IMR-90 (cell line): ENCODE measurements at regions not wholly inside any gene's neighbourhood (a gene's known extent, or its start where the extent isn't known, plus 50 kb on each side); places are given as distances from the start of the nearest gene placed in this dataset.

ENCODE experiments used
- ATAC-seq: fragments of 200-7000 bp; cut with Tn5 transposase; 2 replicates; pipeline ENCODE4 v1.9.1; 2020; ENCODE audit warnings: low read depth, mild to moderate bottlenecking, moderate library complexity
- BruUV-seq: library from RNA; stranded (reverse); fragments of 400-500 nt; replicated peaks from 2 replicates; lab custom pipeline; 2021; lab: Mats Ljungman, UMichigan
- CTCF ChIA-PET: fragments of 300-600 bp; formaldehyde crosslinking; extraction: SDS; loops from one replicate; lab custom pipeline; 2021; ENCODE audit warnings: antibody characterized with exemption; lab: Yijun Ruan, JAX
- POLR2A ChIA-PET: fragments of 300-600 bp; sonication (Branson Sonifier 250); formaldehyde crosslinking; loops from one replicate; lab custom pipeline; 2022; ENCODE audit warnings: antibody characterized with exemption; ENCODE audit not compliant: unreplicated experiment; lab: Charles Lee
- DNase-seq: peaks from one replicate; pipeline ENCODE4 v3.0.0; 2013
- H2AFZ ChIP-seq: replicated peaks from 2 replicates; pipeline ENCODE3; 2013; ENCODE audit warnings: low read length, mild to moderate bottlenecking; ENCODE audit not compliant: poor library complexity
- H2AK5ac ChIP-seq: 2 replicates; pipeline ENCODE4 v1.6.1; 2013; ENCODE audit warnings: low read depth, low read length, inconsistent platforms
- H2AK9ac ChIP-seq: replicated peaks from 2 replicates; pipeline ENCODE3; 2013; ENCODE audit warnings: mild to moderate bottlenecking, low read depth, low read length, moderate library complexity; ENCODE audit not compliant: poor library complexity
- H2BK120ac ChIP-seq: 2 replicates; pipeline ENCODE4 v1.6.1; 2013; ENCODE audit warnings: low read depth, low read length, inconsistent platforms
- H2BK15ac ChIP-seq: 3 replicates; pipeline ENCODE4 v1.6.1; 2013; ENCODE audit warnings: low read depth, low read length, inconsistent platforms
- H2BK20ac ChIP-seq: 2 replicates; pipeline ENCODE4 v1.6.1; 2013; ENCODE audit warnings: low read depth, mild to moderate bottlenecking, inconsistent platforms, low read length, moderate library complexity
- H2BK5ac ChIP-seq: 2 replicates; pipeline ENCODE4 v1.6.1; 2013; ENCODE audit warnings: mild to moderate bottlenecking, low read depth, low read length, inconsistent platforms; ENCODE audit not compliant: poor library complexity, severe bottlenecking
- H3K14ac ChIP-seq: replicated peaks from 2 replicates; pipeline ENCODE4 v1.6.1; 2013; ENCODE audit warnings: low read depth, low read length, inconsistent platforms
- H3K18ac ChIP-seq: 2 replicates; pipeline ENCODE4 v1.6.1; 2013; ENCODE audit warnings: low read depth, low read length, control low read depth
- H3K23ac ChIP-seq: 2 replicates; pipeline ENCODE4 v1.6.1; 2013; ENCODE audit warnings: low read depth, low read length, inconsistent platforms
- H3K27ac ChIP-seq: 2 replicates; pipeline ENCODE4 v1.5.1; 2013; ENCODE audit warnings: mild to moderate bottlenecking, control low read depth, low read length; ENCODE audit not compliant: insufficient read depth
- H3K27me3 ChIP-seq: 2 replicates; pipeline ENCODE4 v1.6.1; 2013; ENCODE audit warnings: low read length; ENCODE audit not compliant: control insufficient read depth, insufficient read depth
- H3K36me3 ChIP-seq: 2 replicates; pipeline ENCODE4 v1.6.1; 2013; ENCODE audit warnings: low read length, mixed read lengths; ENCODE audit not compliant: control insufficient read depth, insufficient read depth
- H3K4ac ChIP-seq: 2 replicates; pipeline ENCODE4 v1.6.1; 2013; ENCODE audit warnings: low read depth, low read length, inconsistent platforms
- H3K4me1 ChIP-seq: 2 replicates; pipeline ENCODE4 v1.6.1; 2013; ENCODE audit warnings: low read length, mixed read lengths; ENCODE audit not compliant: control insufficient read depth, insufficient read depth
- H3K4me2 ChIP-seq: 2 replicates; pipeline ENCODE4 v1.6.1; 2013; ENCODE audit warnings: low read depth, mild to moderate bottlenecking, control low read depth, low read length, moderate library complexity
- H3K4me3 ChIP-seq: 2 replicates; pipeline ENCODE4 v1.5.1; 2013; ENCODE audit warnings: low read depth, mild to moderate bottlenecking, control low read depth, low read length, moderate library complexity; ENCODE audit not compliant: insufficient read depth
- H3K56ac ChIP-seq: 2 replicates; pipeline ENCODE4 v1.6.1; 2013; ENCODE audit warnings: low read length, inconsistent platforms; ENCODE audit not compliant: insufficient read depth; ENCODE audit errors: extremely low read depth
- H3K79me1 ChIP-seq, 2 experiments: 2 replicates each; pipeline ENCODE4 v1.6.1; 2013; ENCODE audit warnings: low read length in 2 of 2, inconsistent platforms in 1 of 2, low read depth in 1 of 2
- H3K9ac ChIP-seq: 2 replicates; pipeline ENCODE4 v1.6.1; 2013; ENCODE audit warnings: low read depth, low read length, control low read depth
- H3K9me1 ChIP-seq: 2 replicates; pipeline ENCODE4 v1.6.1; 2013; ENCODE audit warnings: low read length, inconsistent platforms; ENCODE audit not compliant: insufficient read depth
- H3K9me3 ChIP-seq: 2 replicates; pipeline ENCODE4 v1.6.1; 2013; ENCODE audit warnings: low read length; ENCODE audit not compliant: control insufficient read depth, insufficient read depth
- H4K20me1 ChIP-seq: 2 replicates; pipeline ENCODE4 v1.6.1; 2013; ENCODE audit warnings: low read length, inconsistent platforms; ENCODE audit not compliant: insufficient read depth
- H4K5ac ChIP-seq: 2 replicates; pipeline ENCODE4 v1.6.1; 2013; ENCODE audit warnings: mild to moderate bottlenecking, low read depth, low read length, control low read depth
- H4K8ac ChIP-seq, 2 experiments: 2 replicates each; pipeline ENCODE4 v1.6.1; 2013; ENCODE audit warnings: low read depth in 2 of 2, low read length in 2 of 2, control low read depth in 1 of 2, inconsistent platforms in 1 of 2
- H4K91ac ChIP-seq: 2 replicates; pipeline ENCODE4 v1.6.1; 2013; ENCODE audit warnings: low read depth, low read length, inconsistent platforms; ENCODE audit not compliant: insufficient read depth
- BHLHE40 ChIP-seq: fragments of 150-350 bp; IDR thresholded peaks from 2 replicates; pipeline ENCODE4 v1.6.1; 2016; ENCODE audit warnings: mild to moderate bottlenecking, low read depth, low read length
- CEBPB ChIP-seq: IDR thresholded peaks from 2 replicates; pipeline ENCODE4 v1.6.1; 2012; ENCODE audit warnings: low read depth, low read length, improper control_type of control experiment
- CHD1 ChIP-seq: IDR thresholded peaks from 2 replicates; pipeline ENCODE4 v1.6.1; 2012; ENCODE audit warnings: low read depth, low read length, improper control_type of control experiment
- CTCF ChIP-seq: conservative IDR thresholded peaks from 2 replicates; pipeline ENCODE4 v1.5.1; 2012; ENCODE audit warnings: mild to moderate bottlenecking, low read depth, low read length, improper control_type of control experiment
- ELK1 ChIP-seq: fragments of 150-350 bp; IDR thresholded peaks from 2 replicates; pipeline ENCODE4 v1.6.1; 2016; ENCODE audit warnings: low read depth, mild to moderate bottlenecking, low read length, moderate library complexity, borderline replicate concordance
- FOS ChIP-seq: fragments of 150-350 bp; IDR thresholded peaks from 2 replicates; pipeline ENCODE4 v1.6.1; 2016; ENCODE audit warnings: low read depth, low read length
- MAFK ChIP-seq: IDR thresholded peaks from 2 replicates; pipeline ENCODE4 v1.6.1; 2012; ENCODE audit warnings: low read depth, low read length, improper control_type of control experiment
- MAZ ChIP-seq: IDR thresholded peaks from 2 replicates; pipeline ENCODE4 v1.6.1; 2012; ENCODE audit warnings: low read depth, mild to moderate bottlenecking, low read length, improper control_type of control experiment, moderate library complexity, borderline replicate concordance
- MXI1 ChIP-seq: IDR thresholded peaks from 2 replicates; pipeline ENCODE4 v1.6.1; 2012; ENCODE audit warnings: low read depth, mild to moderate bottlenecking, low read length, moderate library complexity, borderline replicate concordance
- NFE2L2 ChIP-seq: fragments of 150-350 bp; IDR thresholded peaks from 2 replicates; pipeline ENCODE4 v1.6.1; 2016; ENCODE audit warnings: low read depth, mild to moderate bottlenecking, low read length
- POLR2A ChIP-seq: IDR thresholded peaks from 2 replicates; pipeline ENCODE4 v1.6.1; 2012; ENCODE audit warnings: mild to moderate bottlenecking, low read depth, low read length
- RAD21 ChIP-seq: IDR thresholded peaks from 2 replicates; pipeline ENCODE4 v1.6.1; 2012; ENCODE audit warnings: low read length, improper control_type of control experiment
- RCOR1 ChIP-seq: IDR thresholded peaks from 2 replicates; pipeline ENCODE4 v1.6.1; 2012; ENCODE audit warnings: mild to moderate bottlenecking, low read length, improper control_type of control experiment; ENCODE audit not compliant: insufficient replicate concordance
- RFX5 ChIP-seq: IDR thresholded peaks from 2 replicates; pipeline ENCODE4 v1.8.0; 2012; ENCODE audit warnings: low read depth, mild to moderate bottlenecking, low read length, moderate library complexity
- SMC3 ChIP-seq: fragments of 150-350 bp; IDR thresholded peaks from 2 replicates; pipeline ENCODE4 v1.6.1; 2016; ENCODE audit warnings: low read depth, mild to moderate bottlenecking, antibody characterized with exemption, low read length, moderate library complexity
- USF2 ChIP-seq: fragments of 150-350 bp; IDR thresholded peaks from 2 replicates; pipeline ENCODE4 v1.6.1; 2017; ENCODE audit warnings: mild to moderate bottlenecking, antibody characterized with exemption, low read length, low read depth
- WGBS, 2 experiments: methylation state at CpG; one replicate each; pipeline versions ENCODE4 v1.1.5 to v1.1.7; 2013; ENCODE audit warnings: missing lambda C conversion rate in 2 of 2; ENCODE audit not compliant: insufficient read length in 1 of 2; ENCODE audit errors: extremely low coverage in 2 of 2; 5-methylcytosine and 5-hydroxymethylcytosine counted together
- dilution Hi-C: fragments of 300-500 bp; cut with HindIII; formaldehyde crosslinking; loops from one replicate; pipeline ENCODE4 v1.14.3; 2018; ENCODE audit warnings: low sequenced_read_pairs; ENCODE audit not compliant: unreplicated experiment
- in situ Hi-C: fragments of 300-500 bp; cut with MboI; formaldehyde crosslinking; loops from 3 replicates; pipeline ENCODE4 v1.14.3; 2019; ENCODE audit warnings: low sequenced_read_pairs, inconsistent platforms, mixed read lengths
- intact Hi-C: fragments of 100-400 bp; cut with micrococcal nuclease; formaldehyde crosslinking; loops from 2 replicates; pipeline ENCODE4 v1.10.0; 2022

GRCh38 chr12:127963933-127964332 lies 303.0 kb upstream of the TMEM132C start:
- WGBS, 2 experiments: no CpG with 5 or more reads among the region's 2 CpGs

More at GRCh38 chr12:127963933-127964332, 303.0 kb upstream of the TMEM132C start:
- Histone ChIP-seq H4K5ac (no peak overlapping the region), H3K4me1 (no peaks in the 10 kb centered on the region), H4K8ac (no peak overlapping the region), H3K9ac (no peak overlapping the region), H2BK5ac (no peak overlapping the region), H3K79me1 (no peaks in the 10 kb centered on the region), H2AK9ac (no peak overlapping the region), H3K18ac (no peak overlapping the region), H3K27me3 (no peaks in the 10 kb centered on the region), H2BK20ac (no peak overlapping the region), H4K91ac (no peak overlapping the region), H3K14ac (no peak overlapping the region), H2AK5ac (no peak overlapping the region), H2BK120ac (no peak overlapping the region), H4K20me1 (no peaks in the 10 kb centered on the region), H3K9me1 (no peaks in the 10 kb centered on the region), H3K4ac (no peak overlapping the region), H3K27ac (no peak overlapping the region), H3K9me3 (peaks cover 21% of the 10 kb centered on the region), H3K36me3 (no peaks in the 10 kb centered on the region), H3K4me3 (no peak overlapping the region), H3K56ac (no peak overlapping the region), H2BK15ac (no peak overlapping the region), H3K23ac (no peak overlapping the region), H3K4me2 (no peak overlapping the region), H2AFZ (no peak overlapping the region)
- ChIA-PET CTCF (no interaction called here), POLR2A (no interaction called here)
- TF ChIP-seq CHD1: no peak
- no peak for TF ChIP-seq FOS
- TF ChIP-seq CTCF: no peak
- no peak for TF ChIP-seq USF2
- no peak for TF ChIP-seq BHLHE40
- no peak for TF ChIP-seq MXI1
- TF ChIP-seq ELK1: no peak
- no peak for TF ChIP-seq CEBPB
- no peak for TF ChIP-seq RAD21
- no peak for TF ChIP-seq MAZ
- no peak for TF ChIP-seq RFX5
- no peak for TF ChIP-seq MAFK
- TF ChIP-seq NFE2L2: no peak
- no peak for TF ChIP-seq RCOR1
- no peak for TF ChIP-seq SMC3
- no peak for TF ChIP-seq POLR2A
- in situ Hi-C loops: no loop called here
- dilution Hi-C loops: no loop called here
- intact Hi-C loops: no loop called here
- DNase-seq (no peak), ATAC-seq (no peak)
- no TSS peak for BruUV-seq
